GM19395 (cell line): ENCODE measurements at regions not wholly inside any gene's neighbourhood (a gene's known extent, or its start where the extent isn't known, plus 50 kb on each side); places are given as distances from the start of the nearest gene placed in this dataset.
"Not testable (repeated sequence)": the region's sequence is repeated elsewhere in the genome, so short reads cannot be mapped to it uniquely, and the experiment has no call there.

Source experiments
- ATAC-seq: cut with Tn5 transposase; IDR thresholded peaks from one replicate; pipeline ENCODE4 v1.9.1; 2021; ENCODE audit warnings: mild to moderate bottlenecking, moderate library complexity; ENCODE audit not compliant: unreplicated experiment

- no peak for ATAC-seq
Observed at GRCh38 chr4:135114079-135114478, 912.5 kb upstream of the PABPC4L start.

- no peak for ATAC-seq
Observed at GRCh38 chr4:135098061-135098460, 896.5 kb upstream of the PABPC4L start.

GRCh38 chr4:135073389-135073788 is 871.8 kb upstream of the PABPC4L start:
- no peak for ATAC-seq

GRCh38 chr4:135072553-135072952 is 871.0 kb upstream of the PABPC4L start:
- no peak for ATAC-seq

- ATAC-seq: no peak
Observed at GRCh38 chr4:135065366-135065765, 863.8 kb upstream of the PABPC4L start.

GRCh38 chr4:135050086-135050717 is 848.6 kb upstream of the PABPC4L start:
- ATAC-seq: no peak

- no peak for ATAC-seq
Observed at GRCh38 chr4:135032670-135033069, 831.1 kb upstream of the PABPC4L start.

- ATAC-seq: no peak
Observed at GRCh38 chr4:135015771-135016170, 814.2 kb upstream of the PABPC4L start.

GRCh38 chr4:135007400-135007799 is 805.8 kb upstream of the PABPC4L start:
- ATAC-seq: no peak

GRCh38 chr4:134999169-134999568 is 797.6 kb upstream of the PABPC4L start:
- no peak for ATAC-seq

GRCh38 chr4:134961963-134962362 is 760.4 kb upstream of the PABPC4L start:
- no peak for ATAC-seq

GRCh38 chr4:134958862-134959261 is 757.3 kb upstream of the PABPC4L start:
- no peak for ATAC-seq

- no peak for ATAC-seq
Observed at GRCh38 chr4:134955059-134955458, 753.5 kb upstream of the PABPC4L start.

- no peak for ATAC-seq
Observed at GRCh38 chr4:134952775-134953174, 751.2 kb upstream of the PABPC4L start.

GRCh38 chr4:134952305-134952704 is 750.7 kb upstream of the PABPC4L start:
- ATAC-seq: no peak

- ATAC-seq: no peak
Observed at GRCh38 chr4:134948110-134948642, 746.6 kb upstream of the PABPC4L start.

- no peak for ATAC-seq
Observed at GRCh38 chr4:134944115-134944514, 742.5 kb upstream of the PABPC4L start.

- no peak for ATAC-seq
Observed at GRCh38 chr4:134936014-134936413, 734.4 kb upstream of the PABPC4L start.

- ATAC-seq: no peak
Observed at GRCh38 chr4:134935320-134935719, 733.7 kb upstream of the PABPC4L start.

- ATAC-seq: no peak
Observed at GRCh38 chr4:134934036-134934808, 732.6 kb upstream of the PABPC4L start.

GRCh38 chr4:134915355-134915754 is 713.8 kb upstream of the PABPC4L start:
- ATAC-seq: no peak

GRCh38 chr4:134914250-134914649 is 712.7 kb upstream of the PABPC4L start:
- ATAC-seq: not testable (repeated sequence)
